Erythroblast (primary cell): ENCODE measurements at regions not wholly inside any gene's neighbourhood (a gene's known extent, or its start where the extent isn't known, plus 50 kb on each side); places are given as distances from the start of the nearest gene placed in this dataset.

Experiments
- GATA1 ChIP-seq: IDR thresholded peaks from 2 replicates; pipeline ENCODE4 v1.6.1; 2011; ENCODE audit warnings: low read depth, mild to moderate bottlenecking, control low read depth, low read length, moderate library complexity
- POLR2A ChIP-seq: IDR thresholded peaks from 2 replicates; pipeline ENCODE4 v1.6.1; 2011; ENCODE audit warnings: mild to moderate bottlenecking, low read length

DNA sequence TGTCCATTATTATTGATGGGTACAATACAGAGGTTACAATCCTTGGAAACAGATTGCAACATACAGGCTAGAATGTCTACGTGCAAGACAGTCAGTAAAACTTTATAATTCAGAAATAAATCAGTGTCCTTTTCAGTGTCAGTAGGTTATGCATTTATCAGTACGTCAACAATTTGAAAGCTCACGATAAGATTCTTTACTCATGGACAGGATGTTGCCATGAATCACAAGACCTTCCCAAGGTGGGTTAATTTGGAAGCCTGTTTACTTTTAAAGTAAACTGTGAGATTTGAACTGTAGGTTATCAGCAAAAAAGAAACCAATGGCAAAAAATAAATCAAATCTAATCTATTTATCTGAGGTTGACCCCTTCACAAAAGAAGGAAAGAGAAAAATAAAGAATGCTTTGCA is 243.9 kb upstream of the AGTR1 start:
- no peak for TF ChIP-seq POLR2A
- no peak for TF ChIP-seq GATA1
